HCT116 (cell line): ENCODE measurements at regions not wholly inside any gene's neighbourhood (a gene's known extent, or its start where the extent isn't known, plus 50 kb on each side); places are given as distances from the start of the nearest gene placed in this dataset.

Source experiments
- ATAC-seq: fragments of 200-7000 bp; cut with Tn5 transposase; 2 replicates; pipeline ENCODE4 v1.9.1; 2020; ENCODE audit warnings: mild to moderate bottlenecking, moderate library complexity
- BruUV-seq: library from RNA; stranded (reverse); fragments of 400-500 nt; replicated peaks from 2 replicates; lab custom pipeline; 2021; lab: Mats Ljungman, UMichigan
- CTCF ChIA-PET: fragments of 300-600 bp; sonication (Branson Sonifier 250); formaldehyde crosslinking; loops from one replicate; lab custom pipeline; 2021; ENCODE audit warnings: antibody characterized with exemption; lab: Charles Lee
- POLR2A ChIA-PET: fragments of 300-600, 350-600 bp; sonication (Branson Sonifier 250); formaldehyde crosslinking; loops from one replicate; lab custom pipeline; 2021; ENCODE audit warnings: antibody characterized with exemption; lab: Charles Lee
- RAD21 ChIA-PET, 2 experiments: fragments of 300-600 bp; sonication (Branson Sonifier 250); formaldehyde crosslinking; loops; one replicate each; lab custom pipeline; 2023; ENCODE audit warnings: low total read pairs in 2 of 2; ENCODE audit not compliant: uncharacterized antibody in 2 of 2, unreplicated experiment in 2 of 2, low non-redundant PET in 1 of 2; lab: Charles Lee
- DNase-seq: peaks from one replicate; pipeline ENCODE4 v3.0.0-alpha.2; 2010; ENCODE audit warnings: low read depth, low spot score
- H2AFZ ChIP-seq: fragments of 200-600 bp; shearing (Covaris generic), sonication (generic); 2 replicates; pipeline ENCODE4 v1.6.1; 2017; ENCODE audit warnings: low read depth, mixed run types, mixed read lengths, antibody characterized with exemption, low read length; ENCODE audit not compliant: poor library complexity, severe bottlenecking
- H3K27ac ChIP-seq: 2 replicates; pipeline ENCODE4 v1.5.1; 2012; ENCODE audit warnings: low read depth, low read length
- H3K27me3 ChIP-seq: fragments of 200-600 bp; sonication (generic); 2 replicates; pipeline ENCODE4 v1.6.1; 2016; ENCODE audit warnings: mixed run types, low read length, mixed read lengths; ENCODE audit not compliant: insufficient read depth
- H3K36me3 ChIP-seq, 2 experiments: fragments of 200-500 bp in 1 of 2; fragments of 200-600 bp in 1 of 2; sonication (Bioruptor generic) in 1 of 2; sonication (generic) in 1 of 2; 2 replicates each; pipeline versions ENCODE4 v1.5.1 to v1.6.1; 2014 to 2016; ENCODE audit warnings: low read length in 2 of 2, inconsistent platforms in 1 of 2, mixed read lengths in 1 of 2, mixed run types in 1 of 2; ENCODE audit not compliant: insufficient read depth in 2 of 2, control insufficient read depth in 1 of 2
- H3K4me1 ChIP-seq, 2 experiments: fragments of 200-600 bp in 1 of 2; sonication (generic) in 1 of 2; 2 replicates each; pipeline versions ENCODE4 v1.5.1 to v1.6.1; 2012 to 2017; ENCODE audit warnings: low read length in 2 of 2, inconsistent platforms in 1 of 2, mild to moderate bottlenecking in 1 of 2, mixed read lengths in 1 of 2, mixed run types in 1 of 2, moderate library complexity in 1 of 2; ENCODE audit not compliant: insufficient read depth in 2 of 2, control insufficient read depth in 1 of 2
- H3K4me2 ChIP-seq: fragments of 200-600 bp; sonication (generic); 2 replicates; pipeline ENCODE4 v1.6.1; 2017; ENCODE audit warnings: mixed run types, low read length, mixed read lengths
- H3K4me3 ChIP-seq, 2 experiments: fragments of 200-600 bp in 1 of 2; sonication (generic) in 1 of 2; replicated peaks in 1 of 2; 2 replicates each; pipeline ENCODE4 v1.5.1; 2011 to 2016; ENCODE audit warnings: low read length in 2 of 2, control low read depth in 1 of 2, low read depth in 1 of 2, mild to moderate bottlenecking in 1 of 2, mixed read lengths in 1 of 2, mixed run types in 1 of 2
- H3K79me2 ChIP-seq: fragments of 200-600 bp; sonication (generic); 2 replicates; pipeline ENCODE4 v1.6.1; 2017; ENCODE audit warnings: mild to moderate bottlenecking, mixed run types, low read length, moderate library complexity, mixed read lengths; ENCODE audit not compliant: insufficient read depth
- H3K9ac ChIP-seq: fragments of 200-600 bp; sonication (generic); 2 replicates; pipeline ENCODE4 v1.6.1; 2016; ENCODE audit warnings: low read length, mixed read lengths
- H3K9me2 ChIP-seq: fragments of 200-600 bp; sonication (generic), shearing (Covaris generic); 2 replicates; pipeline ENCODE4 v1.6.1; 2017; ENCODE audit warnings: mixed run types, mild to moderate bottlenecking, moderate library complexity; ENCODE audit not compliant: insufficient read depth
- H3K9me3 ChIP-seq, 2 experiments: fragments of 200-500 bp in 1 of 2; fragments of 200-600 bp in 1 of 2; sonication (Bioruptor generic) in 1 of 2; sonication (generic) in 1 of 2; 2 replicates each; pipeline ENCODE4 v1.6.1; 2014 to 2017; ENCODE audit warnings: low read length in 2 of 2, mixed read lengths in 2 of 2, inconsistent platforms in 1 of 2, low read depth in 1 of 2, mild to moderate bottlenecking in 1 of 2, mixed run types in 1 of 2, moderate library complexity in 1 of 2; ENCODE audit not compliant: control insufficient read depth in 1 of 2, insufficient read depth in 1 of 2
- H4K20me1 ChIP-seq: fragments of 200-600 bp; sonication (generic), shearing (Covaris generic); 2 replicates; pipeline ENCODE4 v1.6.1; 2017; ENCODE audit warnings: mixed run types, mild to moderate bottlenecking, moderate library complexity; ENCODE audit not compliant: insufficient read depth
- ELF1 ChIP-seq: IDR thresholded peaks from 2 replicates; pipeline ENCODE4 v1.6.1; 2012; ENCODE audit warnings: low read depth, borderline replicate concordance
- EZH2phosphoT487 ChIP-seq: fragments of 200-600 bp; IDR thresholded peaks from 2 replicates; pipeline ENCODE4 v1.6.1; 2018; ENCODE audit warnings: antibody characterized with exemption, borderline replicate concordance
- FOSL1 ChIP-seq: IDR thresholded peaks from 2 replicates; pipeline ENCODE4 v1.6.1; 2012; ENCODE audit warnings: low read depth
- REST ChIP-seq: IDR thresholded peaks from 2 replicates; pipeline ENCODE4 v1.6.1; 2012; ENCODE audit warnings: low read depth
- SP1 ChIP-seq: IDR thresholded peaks from 2 replicates; pipeline ENCODE4 v1.6.1; 2012; ENCODE audit warnings: low read depth
- YY1 ChIP-seq: IDR thresholded peaks from 2 replicates; pipeline ENCODE4 v1.6.1; 2011; ENCODE audit warnings: low read length, low read depth, moderate library complexity, mild to moderate bottlenecking; ENCODE audit not compliant: insufficient replicate concordance; ENCODE audit errors: extremely low read depth
- ZFX ChIP-seq: fragments of 450-650 bp; IDR thresholded peaks from 2 replicates; pipeline ENCODE4 v1.6.1; 2017
- intact Hi-C: fragments of 100-400 bp; cut with micrococcal nuclease; formaldehyde crosslinking; loops from 2 replicates; pipeline ENCODE4 v1.10.0; 2022

- ChIA-PET CTCF (no interaction called here), RAD21 (no interaction called here), POLR2A (no interaction called here)
- no peak overlapping the region for H3K4me2 ChIP-seq
- H3K9ac ChIP-seq, result no peak overlapping the region
- H3K27ac ChIP-seq, result no peak overlapping the region
- ATAC-seq (no peak), DNase-seq (no peak)
- no peak overlapping the region for H3K4me3 ChIP-seq
- H3K79me2 ChIP-seq, result no peaks in the 10 kb centered on the region
- no peaks in the 10 kb centered on the region for H4K20me1 ChIP-seq
- H2AFZ ChIP-seq, result no peak overlapping the region
- no peaks in the 10 kb centered on the region for H3K9me2 ChIP-seq
- no peaks in the 10 kb centered on the region for H3K36me3 ChIP-seq
- no TSS peak for BruUV-seq
- intact Hi-C loops, result no loop called here
- H3K4me1 ChIP-seq, result no peaks in the 10 kb centered on the region
- no peaks in the 10 kb centered on the region; a peak in 1 of 4 replicates for H3K9me3 ChIP-seq
- H3K27me3 ChIP-seq, result no peaks in the 10 kb centered on the region
- TF ChIP-seq SP1, result no peak
- no peak for TF ChIP-seq ZFX
- no peak for TF ChIP-seq EZH2phosphoT487
- no peak for TF ChIP-seq ELF1
- no peak for TF ChIP-seq REST
- no peak for TF ChIP-seq FOSL1
- no peak for TF ChIP-seq YY1
- TF ChIP-seq, all 23 proteins: peak for 0
These were observed 181.9 kb upstream of the EDNRB start for GRCh38 chr13:78100486-78100885.

GRCh38 chr13:78098249-78098648, 179.6 kb upstream of the EDNRB start:
- ChIA-PET RAD21 (no interaction called here), CTCF (no interaction called here), POLR2A (no interaction called here)
- Histone ChIP-seq H3K36me3 (no peaks in the 10 kb centered on the region), H3K9me2 (no peaks in the 10 kb centered on the region), H3K27me3 (no peaks in the 10 kb centered on the region), H3K79me2 (no peaks in the 10 kb centered on the region), H3K9ac (no peak overlapping the region), H4K20me1 (no peaks in the 10 kb centered on the region), H3K27ac (no peak overlapping the region), H3K4me3 (no peak overlapping the region), H3K4me2 (no peak overlapping the region), H3K9me3 (no peaks in the 10 kb centered on the region; a peak in 1 of 4 replicates), H3K4me1 (no peaks in the 10 kb centered on the region), H2AFZ (no peak overlapping the region)
- no peak for DNase-seq
- BruUV-seq, result no TSS peak
- TF ChIP-seq YY1, result no peak
- ATAC-seq, result no peak
- intact Hi-C loops, result no loop called here
